SK-N-SH treated with all-trans-retinoic acid at 6 μM for 48 hours (cell line): ENCODE measurements at regions not wholly inside any gene's neighbourhood (a gene's known extent, or its start where the extent isn't known, plus 50 kb on each side); places are given as distances from the start of the nearest gene placed in this dataset.

Experiments used
- ARNTL ChIP-seq: fragments of 450-650 bp; formaldehyde crosslinking; IDR thresholded peaks from 2 replicates; pipeline ENCODE4 v1.5.0; 2020; ENCODE audit warnings: low read depth, mild to moderate bottlenecking, moderate library complexity, borderline replicate concordance
- BACH2 ChIP-seq: fragments of 250-450 bp; sonication (Bioruptor Pico); IDR thresholded peaks from 2 replicates; pipeline ENCODE4 v1.9.0; 2021; ENCODE audit warnings: mild to moderate bottlenecking, borderline replicate concordance
- CSRNP3 ChIP-seq: fragments of 250-450 bp; sonication (Bioruptor Pico); IDR thresholded peaks from 2 replicates; pipeline ENCODE4 v1.5.1; 2021; ENCODE audit warnings: mild to moderate bottlenecking, moderate library complexity
- ESRRG ChIP-seq: fragments of 250-450 bp; sonication (Bioruptor Pico); IDR thresholded peaks from 2 replicates; pipeline ENCODE4 v1.6.1; 2021; ENCODE audit warnings: mild to moderate bottlenecking
- ISL1 ChIP-seq: fragments of 250-450 bp; sonication (Bioruptor Pico); IDR thresholded peaks from 2 replicates; pipeline ENCODE4 v2.1.2; 2022; ENCODE audit warnings: mild to moderate bottlenecking, moderate library complexity
- PATZ1 ChIP-seq: fragments of 250-450 bp; sonication (Bioruptor Pico); IDR thresholded peaks from 2 replicates; pipeline ENCODE4 v1.8.0; 2020; ENCODE audit warnings: mild to moderate bottlenecking, moderate library complexity, borderline replicate concordance
- PPARA ChIP-seq: fragments of 250-450 bp; sonication (Bioruptor Pico); IDR thresholded peaks from 2 replicates; pipeline ENCODE4 v1.5.0; 2020; ENCODE audit warnings: mild to moderate bottlenecking, borderline replicate concordance
- TSHZ2 ChIP-seq: fragments of 250-450 bp; sonication (Bioruptor Pico); IDR thresholded peaks from 2 replicates; pipeline ENCODE4 v1.5.0; 2020; ENCODE audit warnings: mild to moderate bottlenecking, moderate library complexity
- ZNF70 ChIP-seq: fragments of 450-650 bp; formaldehyde crosslinking; IDR thresholded peaks from 2 replicates; pipeline ENCODE4 v1.5.0; 2020; ENCODE audit warnings: mild to moderate bottlenecking, moderate library complexity

DNA sequence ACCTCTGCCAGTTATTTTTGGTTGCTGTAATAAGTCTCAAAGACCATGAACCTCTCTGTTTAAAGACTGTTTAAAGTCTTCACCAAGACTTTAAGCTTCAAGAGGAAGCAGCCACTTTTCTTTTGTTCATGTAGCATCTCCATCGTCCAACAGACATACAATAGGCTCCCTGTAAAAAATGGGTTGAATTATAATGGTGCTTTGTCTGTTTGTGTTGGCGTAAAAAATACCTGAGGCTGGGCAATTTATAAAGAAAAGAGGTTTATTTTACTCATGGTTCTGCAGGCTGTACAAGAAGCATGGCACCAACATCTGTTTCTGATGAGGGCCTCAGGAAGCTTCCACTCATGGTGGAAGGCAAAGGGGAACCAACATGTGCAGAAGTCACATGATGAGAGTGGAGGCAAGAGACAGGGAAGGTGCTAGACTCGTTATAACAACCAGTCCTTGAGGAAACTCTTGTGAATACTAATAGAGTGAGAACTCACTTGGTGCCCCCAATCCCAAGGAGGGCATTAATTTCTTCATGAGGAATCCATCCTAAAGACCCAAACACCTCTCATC lies 126.3 kb upstream of the RPS23 start:
- TF ChIP-seq PPARA (CRISPR knock-in tag), result no peak
- TF ChIP-seq ARNTL (CRISPR knock-in tag), result no peak
- no peak for TF ChIP-seq BACH2
- TF ChIP-seq ISL1 (CRISPR knock-in tag), result no peak
- no peak for TF ChIP-seq PATZ1
- no peak for TF ChIP-seq ESRRG (CRISPR knock-in tag)
- TF ChIP-seq TSHZ2 (CRISPR knock-in tag), result no peak
- TF ChIP-seq CSRNP3 (CRISPR knock-in tag), result no peak
- TF ChIP-seq ZNF70, result no peak
